ENCODE measurements at regions not wholly inside any gene's neighbourhood (a gene's known extent, or its start where the extent isn't known, plus 50 kb on each side); places are given as distances from the start of the nearest gene placed in this dataset.

- TF ChIP-seq CTCF (IDR thresholded peaks at IDR 0.05) (no peak), POLR2A (IDR thresholded peaks at IDR 0.05) (no peak)
These were observed 245.6 kb upstream of the FERD3L start for GRCh38 chr7:19390795-19391194.
